GM18505 (cell line): ENCODE measurements at regions not wholly inside any gene's neighbourhood (a gene's known extent, or its start where the extent isn't known, plus 50 kb on each side); places are given as distances from the start of the nearest gene placed in this dataset.

ENCODE experiments used
- ATAC-seq: cut with Tn5 transposase; IDR thresholded peaks from one replicate; pipeline ENCODE4 v1.9.1; 2021; ENCODE audit not compliant: unreplicated experiment
- POLR2A ChIP-seq: IDR thresholded peaks from 4 replicates; pipeline ENCODE4 v1.6.1; 2011; ENCODE audit warnings: borderline replicate concordance; ENCODE audit not compliant: insufficient read depth, insufficient read length; ENCODE audit errors: extremely low read depth

DNA sequence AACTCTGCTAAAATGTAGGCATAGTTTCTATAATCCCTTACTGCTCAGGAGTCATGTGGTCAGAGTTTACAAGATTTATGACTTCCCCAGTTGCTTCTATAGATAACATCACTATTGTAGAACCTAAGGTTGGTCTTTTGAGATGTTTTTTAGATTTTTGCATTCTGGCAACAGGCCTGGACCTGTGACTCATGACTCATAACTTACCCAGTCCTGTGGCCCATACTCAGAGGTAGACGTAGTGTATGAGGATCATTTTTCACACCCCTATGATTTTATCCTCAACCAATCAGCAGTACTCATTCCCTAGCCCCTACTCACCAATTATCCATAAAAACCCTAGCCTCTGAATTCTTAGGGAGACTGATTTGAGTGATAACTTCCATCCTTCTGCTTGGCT is 384.4 kb upstream of the DDI1 start:
- ATAC-seq, result no peak

DNA sequence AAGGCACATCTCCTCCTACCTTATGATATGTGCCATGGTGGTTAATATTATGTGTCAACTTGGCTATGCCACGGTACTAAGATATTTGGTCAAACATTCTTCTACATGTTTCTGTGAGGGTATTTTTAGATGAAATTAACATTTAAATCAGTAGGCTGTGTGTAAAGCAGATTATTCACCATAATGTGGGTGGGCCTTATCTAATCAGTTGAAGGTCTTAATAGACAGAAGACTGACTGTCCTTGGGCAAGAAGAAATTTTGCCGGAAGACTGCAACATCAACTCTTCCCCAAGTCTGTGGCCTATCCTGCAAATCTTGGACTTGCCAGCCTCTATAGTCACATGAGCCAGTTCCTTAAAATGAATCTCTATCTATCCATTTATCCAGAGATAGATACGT is 380.1 kb upstream of the DDI1 start:
- no peak for ATAC-seq
- no peak for TF ChIP-seq POLR2A

More for the DNA sequence above, 384.4 kb upstream of the DDI1 start:
- TF ChIP-seq POLR2A, result no peak

DNA sequence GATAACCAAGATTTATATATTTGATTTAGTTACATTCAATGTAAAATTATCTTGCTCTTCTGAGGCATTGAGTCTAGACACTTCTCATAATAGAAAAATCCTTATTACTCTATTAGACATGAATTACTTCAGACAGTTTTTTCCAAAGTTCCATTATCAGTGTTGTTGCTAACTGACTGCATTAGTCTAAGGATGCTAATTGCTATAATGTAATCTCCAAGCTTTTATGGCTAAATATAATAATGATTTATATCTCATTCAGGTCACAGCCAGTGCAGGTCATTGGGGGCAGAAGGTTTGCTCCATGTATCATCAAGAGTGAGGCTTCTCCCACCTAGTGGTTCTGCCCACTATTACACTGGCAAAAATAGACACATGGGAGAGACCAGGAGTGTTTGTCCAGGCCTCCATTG is 377.2 kb upstream of the DDI1 start:
- no peak for ATAC-seq

DNA sequence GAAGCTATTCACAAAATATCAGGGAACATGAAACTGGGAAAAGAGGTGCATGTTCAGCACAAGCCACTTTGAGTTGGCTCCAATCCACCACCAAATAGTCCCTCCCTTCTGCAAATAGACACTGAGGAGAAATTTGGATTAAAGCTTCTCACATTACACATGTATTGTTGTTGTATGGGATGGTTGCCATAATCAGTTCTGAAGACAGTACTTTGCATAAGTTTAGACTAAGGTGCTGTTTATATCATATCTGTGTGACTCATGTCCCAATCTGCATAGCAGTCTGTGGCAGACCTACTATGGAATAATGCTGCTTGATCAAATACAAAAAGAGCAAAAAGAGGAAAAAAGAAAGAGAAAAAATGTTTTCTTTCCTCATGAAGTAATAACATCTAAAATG is 376.7 kb upstream of the DDI1 start:
- ATAC-seq, result no peak

More for the DNA sequence above, 377.2 kb upstream of the DDI1 start:
- no peak for TF ChIP-seq POLR2A

DNA sequence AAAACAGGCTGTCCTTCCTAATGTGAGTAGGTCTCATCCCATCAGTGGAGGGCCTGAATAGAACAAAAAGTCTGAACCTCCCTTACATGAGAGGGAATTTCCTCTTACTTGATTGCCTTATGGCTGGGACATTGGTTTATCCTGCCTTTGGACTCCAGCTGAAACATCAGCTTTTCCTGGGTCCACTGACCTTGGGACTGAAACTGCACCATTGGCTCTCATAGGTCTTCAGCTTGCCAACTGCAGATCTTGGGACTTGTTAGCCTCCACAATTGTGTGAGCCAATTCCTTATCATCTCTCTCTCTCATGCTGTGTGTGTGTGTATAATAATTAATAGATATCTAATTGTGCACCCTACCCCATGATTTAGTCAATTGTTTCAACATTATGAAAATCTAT is 375.3 kb upstream of the DDI1 start:
- TF ChIP-seq POLR2A, result no peak
- ATAC-seq, result no peak

More for the DNA sequence above, 376.7 kb upstream of the DDI1 start:
- no peak for TF ChIP-seq POLR2A

DNA sequence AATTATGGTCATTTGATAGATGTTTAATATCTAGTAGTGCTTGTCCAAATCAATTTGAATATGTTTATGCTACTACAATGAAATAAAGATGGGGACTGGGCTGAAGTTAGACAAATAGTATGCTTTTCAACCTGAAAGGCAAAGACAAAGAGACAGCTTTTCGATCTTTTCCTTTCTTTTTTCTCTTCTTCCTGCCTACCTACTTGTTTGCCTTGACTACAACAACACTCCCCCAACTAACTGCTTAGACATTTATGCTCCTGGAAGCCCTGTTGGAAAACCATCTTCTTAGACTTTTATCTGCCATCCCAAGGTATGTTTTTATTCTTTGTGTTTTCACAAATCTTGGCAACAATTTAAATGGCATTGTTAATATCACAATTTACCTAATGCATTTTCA is 374.4 kb upstream of the DDI1 start:
- TF ChIP-seq POLR2A, result no peak
- no peak for ATAC-seq

DNA sequence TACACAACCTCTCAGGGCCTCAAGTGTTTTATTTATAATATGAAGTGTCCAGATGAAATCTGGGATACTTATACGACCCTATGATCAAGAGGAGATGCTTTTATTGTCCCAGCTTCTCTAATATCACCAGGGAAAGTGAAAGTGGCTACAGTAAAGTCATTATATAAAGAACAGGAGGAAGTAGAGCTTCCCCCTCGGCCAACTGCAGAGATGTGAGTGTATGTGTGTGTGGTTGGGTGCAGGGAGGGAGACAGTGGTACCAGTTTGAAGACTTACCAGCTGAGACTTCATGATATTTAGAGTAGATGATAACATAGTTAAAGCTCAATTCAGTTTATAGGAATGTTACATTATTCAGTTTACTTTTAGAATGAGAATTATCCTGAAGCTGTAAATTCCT is 373.6 kb upstream of the DDI1 start:
- TF ChIP-seq POLR2A, result no peak
- no peak for ATAC-seq

DNA sequence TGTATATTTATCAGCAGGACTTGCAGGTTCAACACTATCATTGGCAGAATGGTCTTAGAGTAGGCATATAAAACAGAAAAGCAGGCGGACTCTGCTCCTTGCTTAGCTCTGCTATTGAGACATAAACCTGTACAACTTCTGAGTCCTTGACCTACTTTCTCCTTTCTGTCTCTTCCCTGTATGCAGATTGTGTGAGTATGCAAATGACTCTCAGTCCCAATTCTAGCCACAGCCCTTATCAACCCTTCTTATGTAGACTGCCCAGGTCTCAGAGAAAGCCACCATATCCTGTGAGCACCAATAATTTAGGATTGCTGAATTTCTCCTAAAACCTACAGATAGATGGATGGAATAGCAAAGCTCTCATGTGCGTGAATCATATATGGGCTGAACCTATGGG is 367.6 kb upstream of the DDI1 start:
- ATAC-seq, result no peak

DNA sequence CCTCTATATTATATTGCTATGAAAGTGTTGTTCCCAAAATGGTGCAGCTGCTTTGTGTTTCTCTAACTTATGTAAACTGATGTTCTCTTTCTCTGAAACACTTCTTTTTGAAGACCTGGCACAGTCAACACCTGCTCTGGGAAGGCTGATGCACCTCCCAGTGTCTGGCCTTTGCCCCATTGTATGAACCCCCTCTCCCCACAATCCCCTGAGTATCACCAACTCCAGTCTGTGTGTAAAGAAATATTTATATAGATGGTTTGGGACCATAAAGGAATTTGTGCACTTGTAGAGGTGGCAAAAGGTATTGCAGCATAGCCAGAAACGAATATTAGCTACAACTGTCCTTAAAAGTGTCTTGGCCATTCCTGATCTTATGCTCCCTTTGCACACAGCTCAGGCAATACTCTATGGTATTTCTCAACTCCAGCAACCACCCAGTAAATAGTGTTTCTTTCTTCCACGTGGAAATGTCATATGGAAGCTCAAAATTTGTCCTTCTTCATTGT is 365.2 kb upstream of the DDI1 start:
- ATAC-seq, result peak; percentile 56
- TF ChIP-seq POLR2A, result no peak

More for the DNA sequence above, 367.6 kb upstream of the DDI1 start:
- TF ChIP-seq POLR2A, result no peak

DNA sequence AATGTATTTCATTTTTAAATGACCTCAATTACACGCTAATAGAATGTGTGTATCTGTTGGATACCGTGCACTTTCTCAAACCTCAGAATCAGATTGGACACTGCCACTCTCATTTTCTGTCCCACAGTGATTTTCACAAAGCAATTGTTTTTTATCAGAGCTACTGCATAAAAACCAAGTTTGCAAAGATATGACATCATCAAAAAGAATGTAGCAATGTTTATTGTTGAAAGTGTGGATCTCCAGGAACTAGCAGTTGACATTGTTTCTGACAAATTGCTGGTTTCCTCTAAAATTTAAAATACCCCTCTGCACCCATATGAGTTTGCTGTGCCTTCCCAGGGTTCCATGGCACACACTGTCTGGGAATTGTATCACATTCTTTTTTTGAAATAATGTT is 362.7 kb upstream of the DDI1 start:
- TF ChIP-seq POLR2A, result no peak
- ATAC-seq, result no peak

DNA sequence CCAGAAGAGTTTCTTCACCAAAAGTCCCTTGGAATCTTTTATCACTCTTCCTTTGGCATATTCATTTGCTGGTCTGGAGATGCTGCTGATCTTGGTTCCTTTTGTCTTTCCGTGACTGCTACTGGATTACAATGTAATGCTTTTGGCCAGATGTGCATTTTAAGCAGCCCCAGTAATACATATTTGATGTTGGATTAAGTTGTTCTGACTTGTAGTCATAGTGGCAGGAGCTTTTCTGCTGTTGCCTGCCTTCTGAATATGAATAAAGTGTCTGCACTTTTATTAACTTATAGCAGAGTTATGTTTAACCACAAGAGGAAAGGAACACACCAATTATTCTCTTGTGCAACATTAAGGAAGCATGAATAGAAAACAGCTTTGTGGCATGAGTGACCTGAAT is 360.0 kb upstream of the DDI1 start:
- ATAC-seq, result no peak
- no peak for TF ChIP-seq POLR2A

DNA sequence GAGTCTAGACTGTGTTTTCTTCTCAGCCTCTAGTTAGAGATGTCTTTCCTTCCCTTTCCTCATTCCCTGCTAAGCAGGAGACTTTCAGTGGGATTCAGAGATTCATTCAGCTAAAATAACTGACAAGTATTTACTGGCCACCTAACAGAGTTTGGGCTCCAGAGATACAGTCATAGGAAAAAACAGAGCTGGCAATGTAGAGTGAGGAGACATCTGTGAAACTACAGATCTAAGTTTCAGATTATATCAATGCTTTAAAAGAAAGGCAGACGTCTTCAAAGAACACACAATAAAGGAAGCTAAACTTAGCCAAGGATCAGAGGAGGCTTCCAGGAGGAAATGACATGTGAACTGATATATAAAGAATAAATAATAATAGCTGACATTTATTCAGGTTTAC is 355.6 kb upstream of the DDI1 start:
- no peak for TF ChIP-seq POLR2A
- no peak for ATAC-seq

DNA sequence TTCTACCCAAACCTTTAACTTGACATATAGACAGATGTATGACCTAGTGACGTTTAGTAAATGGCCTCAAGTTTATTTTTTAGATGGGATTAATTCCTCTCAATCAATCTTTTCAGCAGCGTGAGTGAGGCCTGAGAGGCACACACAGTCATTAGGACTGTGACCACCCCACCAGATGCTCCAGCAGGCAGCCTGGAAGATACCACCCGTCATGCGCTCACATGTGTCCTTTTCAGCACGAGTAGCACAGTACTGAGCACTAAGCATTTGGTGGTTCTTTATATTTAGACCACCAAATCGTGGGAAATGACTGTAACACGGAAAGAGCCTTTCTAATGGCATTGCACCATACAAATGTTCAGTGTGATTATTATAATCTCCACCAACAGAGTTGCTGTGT is 354.6 kb upstream of the DDI1 start:
- ATAC-seq, result peak; percentile 8
- TF ChIP-seq POLR2A, result no peak

DNA sequence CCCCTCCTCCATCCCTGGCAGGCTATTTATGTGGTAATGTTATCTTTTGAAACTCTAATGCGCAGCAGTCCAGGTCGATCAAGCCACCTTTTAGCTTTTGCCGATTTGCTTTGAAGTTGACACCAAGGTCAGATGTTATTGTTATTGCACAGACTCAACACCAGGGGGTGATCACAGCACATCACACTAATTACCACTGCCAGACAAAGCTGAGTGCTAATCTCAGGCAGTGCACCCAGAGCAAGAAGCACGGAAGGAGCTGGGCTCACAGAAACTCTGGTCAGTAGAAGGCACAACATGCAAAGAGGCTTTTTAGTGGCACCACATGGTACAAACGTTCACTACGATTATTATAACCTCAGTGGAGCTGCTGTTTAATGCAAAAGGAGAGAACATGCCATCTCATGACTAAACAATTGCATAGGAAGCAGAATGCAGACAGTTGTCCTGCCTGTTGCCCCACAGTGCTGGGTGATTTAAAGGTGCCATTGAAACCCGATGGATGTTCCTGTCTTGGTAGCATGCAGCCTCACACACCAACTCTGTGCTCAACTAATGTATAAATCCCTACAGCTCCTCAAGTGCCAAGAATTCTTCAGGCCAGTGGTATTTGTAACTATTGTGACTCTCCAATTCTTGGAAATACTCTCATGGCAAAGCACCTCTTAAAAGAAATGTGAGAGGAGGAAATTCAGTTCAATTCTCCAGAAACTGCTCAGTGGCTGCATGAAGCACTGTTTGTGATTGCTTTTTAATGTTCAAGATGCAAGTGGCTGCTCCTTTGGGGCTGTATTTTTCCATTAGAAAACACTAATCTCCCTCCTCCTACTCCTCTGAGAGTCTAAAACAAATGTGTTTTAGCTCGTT is 353.9 kb upstream of the DDI1 start:
- TF ChIP-seq POLR2A, result no peak
- ATAC-seq, result peak; percentile 94
